SK-N-SH (cell line): ENCODE measurements at regions not wholly inside any gene's neighbourhood (a gene's known extent, or its start where the extent isn't known, plus 50 kb on each side); places are given as distances from the start of the nearest gene placed in this dataset.
A peak's percentile ranks its signal among the peaks of the same experiment; 100 is the strongest.

ENCODE experiments used
- CTCF ChIA-PET: fragments of 300-600, 350-600 bp; formaldehyde crosslinking; extraction: SDS; loops from one replicate; lab custom pipeline; 2021; lab: Yijun Ruan, JAX
- POLR2A ChIA-PET: fragments of 350-600 bp; sonication (Branson Sonifier 250); formaldehyde crosslinking; extraction: SDS; loops from one replicate; lab custom pipeline; 2020; ENCODE audit warnings: antibody characterized with exemption, inconsistent platforms; lab: Yijun Ruan, JAX
- DNase-seq: peaks from one replicate; pipeline ENCODE4 v3.0.0; 2012
- H2AFZ ChIP-seq: fragments of 200-600 bp; sonication (generic); 2 replicates; pipeline ENCODE4 v1.8.1; 2016; ENCODE audit warnings: antibody characterized with exemption, mild to moderate bottlenecking, low read depth
- H3F3A ChIP-seq: fragments of 200-600 bp; sonication (generic); replicated peaks from 2 replicates; pipeline ENCODE3; 2016; ENCODE audit warnings: antibody characterized with exemption, mild to moderate bottlenecking; ENCODE audit not compliant: insufficient read depth
- H3K27ac ChIP-seq, 2 experiments: fragments of 200-500 bp in 1 of 2; fragments of 200-600 bp in 1 of 2; sonication (Bioruptor generic) in 1 of 2; sonication (generic), shearing (Covaris generic) in 1 of 2; 2 replicates each; pipeline versions ENCODE4 v1.5.1 to v1.6.1; 2014 to 2016; ENCODE audit warnings: low read depth in 2 of 2, inconsistent platforms in 1 of 2, low read length in 1 of 2, mild to moderate bottlenecking in 1 of 2, mixed read lengths in 1 of 2
- H3K27me3 ChIP-seq: fragments of 200-600 bp; sonication (generic), shearing (Covaris generic); 2 replicates; pipeline ENCODE4 v1.6.1; 2016; ENCODE audit warnings: mixed run types; ENCODE audit not compliant: insufficient read depth
- H3K36me3 ChIP-seq, 2 experiments: fragments of 200-500 bp in 1 of 2; fragments of 200-600 bp in 1 of 2; sonication (Bioruptor generic) in 1 of 2; sonication (generic) in 1 of 2; replicated peaks in 1 of 2; 2 replicates each; pipeline versions ENCODE3 to v1.5.1; 2014 to 2016; ENCODE audit warnings: low read length in 1 of 2, mild to moderate bottlenecking in 1 of 2; ENCODE audit not compliant: insufficient read depth in 2 of 2, control insufficient read depth in 1 of 2
- H3K4me1 ChIP-seq, 2 experiments: fragments of 200-500 bp in 1 of 2; fragments of 200-600 bp in 1 of 2; sonication (Bioruptor generic) in 1 of 2; sonication (generic), shearing (Covaris generic) in 1 of 2; 2 replicates each; pipeline versions ENCODE4 v1.5.1 to v1.6.1; 2014 to 2016; ENCODE audit warnings: low read depth in 1 of 2, low read length in 1 of 2, mixed run types in 1 of 2; ENCODE audit not compliant: insufficient read depth in 2 of 2, control insufficient read depth in 1 of 2
- H3K4me2 ChIP-seq: fragments of 200-600 bp; sonication (generic), shearing (Covaris generic); 2 replicates; pipeline ENCODE4 v1.6.1; 2017; ENCODE audit warnings: mixed run types
- H3K4me3 ChIP-seq, 2 experiments: fragments of 200-500 bp in 1 of 2; fragments of 200-600 bp in 1 of 2; sonication (Bioruptor generic) in 1 of 2; sonication (generic), shearing (Covaris generic) in 1 of 2; 2 replicates each; pipeline versions ENCODE4 v1.5.1 to v1.8.1; 2014 to 2016; ENCODE audit warnings: low read depth in 2 of 2, inconsistent platforms in 1 of 2, low read length in 1 of 2, mild to moderate bottlenecking in 1 of 2, mixed read lengths in 1 of 2, moderate library complexity in 1 of 2
- H3K79me2 ChIP-seq: fragments of 200-600 bp; sonication (generic); 2 replicates; pipeline ENCODE4 v1.8.1; 2017; ENCODE audit warnings: mild to moderate bottlenecking; ENCODE audit not compliant: insufficient read depth
- H3K9ac ChIP-seq: fragments of 200-600 bp; sonication (generic); 2 replicates; pipeline ENCODE4 v1.6.1; 2017; ENCODE audit warnings: mixed run types
- H3K9me2 ChIP-seq: fragments of 200-600 bp; sonication (generic); 2 replicates; pipeline ENCODE4 v1.6.1; 2017; ENCODE audit warnings: mixed run types
- H3K9me3 ChIP-seq: fragments of 200-600 bp; sonication (generic); 2 replicates; pipeline ENCODE4 v1.6.1; 2017; ENCODE audit warnings: mixed run types, mild to moderate bottlenecking, moderate library complexity
- H4K20me1 ChIP-seq: fragments of 200-600 bp; sonication (generic); 2 replicates; pipeline ENCODE4 v1.6.1; 2017; ENCODE audit warnings: mild to moderate bottlenecking, mixed run types; ENCODE audit not compliant: insufficient read depth
- CHD2 ChIP-seq: fragments of 150-350 bp; IDR thresholded peaks from 2 replicates; pipeline ENCODE4 v1.6.1; 2018; ENCODE audit warnings: low read length; ENCODE audit not compliant: partially characterized antibody
- CTCF ChIP-seq: fragments of 200-600 bp; sonication (generic); IDR thresholded peaks from 2 replicates; pipeline ENCODE4 v1.6.1; 2017; ENCODE audit warnings: antibody characterized with exemption, mild to moderate bottlenecking, moderate library complexity
- ELF1 ChIP-seq: IDR thresholded peaks from 2 replicates; pipeline ENCODE4 v1.4.0; 2012
- EZH2phosphoT487 ChIP-seq: fragments of 200-600 bp; sonication (generic); IDR thresholded peaks from 2 replicates; pipeline ENCODE4 v1.6.1; 2017; ENCODE audit warnings: low read depth, mixed run types, mild to moderate bottlenecking, antibody characterized with exemption, moderate library complexity, borderline replicate concordance
- FOSL2 ChIP-seq: IDR thresholded peaks from 2 replicates; pipeline ENCODE4 v1.4.0; 2012; ENCODE audit warnings: low read depth, mild to moderate bottlenecking, moderate library complexity, borderline replicate concordance
- FOXM1 ChIP-seq: IDR thresholded peaks from 2 replicates; pipeline ENCODE4 v1.4.0; 2012; ENCODE audit warnings: low read depth, mild to moderate bottlenecking
- IRF3 ChIP-seq: fragments of 150-350 bp; IDR thresholded peaks from 2 replicates; pipeline ENCODE4 v1.6.1; 2016; ENCODE audit warnings: mild to moderate bottlenecking, low read depth, low read length
- JUND ChIP-seq: IDR thresholded peaks from 2 replicates; pipeline ENCODE4 v1.4.0; 2012
- MAX ChIP-seq: IDR thresholded peaks from 2 replicates; pipeline ENCODE4 v1.4.0; 2012; ENCODE audit warnings: low read depth
- MEF2A ChIP-seq: IDR thresholded peaks from 2 replicates; pipeline ENCODE4 v1.4.0; 2012; ENCODE audit warnings: low read depth, borderline replicate concordance
- PBX3 ChIP-seq: IDR thresholded peaks from 2 replicates; pipeline ENCODE4; 2012
- RFX5 ChIP-seq: IDR thresholded peaks from 2 replicates; pipeline ENCODE4 v1.6.1; 2012; ENCODE audit warnings: mild to moderate bottlenecking, improper control_type of control experiment, low read length
- SMC3 ChIP-seq: IDR thresholded peaks from 2 replicates; pipeline ENCODE4 v1.6.1; 2012; ENCODE audit warnings: low read depth, low read length, improper control_type of control experiment
- TAF1 ChIP-seq: IDR thresholded peaks from 2 replicates; pipeline ENCODE4 v1.6.1; 2012; ENCODE audit warnings: low read depth, mild to moderate bottlenecking, low read length, moderate library complexity, borderline replicate concordance
- USF1 ChIP-seq: IDR thresholded peaks from 2 replicates; pipeline ENCODE4 v1.4.0; 2012; ENCODE audit warnings: low read depth, borderline replicate concordance
- USF2 ChIP-seq: fragments of 150-350 bp; IDR thresholded peaks from 2 replicates; pipeline ENCODE4 v1.6.1; 2017; ENCODE audit warnings: antibody characterized with exemption, low read length, low read depth, borderline replicate concordance
- YY1 ChIP-seq: IDR thresholded peaks from 2 replicates; pipeline ENCODE4 v1.4.0; 2012; ENCODE audit warnings: low read depth, mild to moderate bottlenecking
- WGBS: methylation state at CpG from one replicate; pipeline ENCODE4 v1.1.6; 2017; ENCODE audit warnings: low lambda C conversion rate; 5-methylcytosine and 5-hydroxymethylcytosine counted together

GRCh38 chr2:66700677-66701066 is 265.7 kb downstream of the MEIS1 start:
- no peaks in the 10 kb centered on the region for H3K27me3 ChIP-seq
- H3K4me2 ChIP-seq: no peak overlapping the region
- WGBS: 65% methylated on average over 3 of the region's 3 CpGs
- H3K4me1 ChIP-seq: peaks cover 0 to 22% of the 10 kb centered on the region in 2 experiments; a peak in 3 of 4 replicates
- DNase-seq: no peak
- H3K36me3 ChIP-seq: no peaks in the 10 kb centered on the region
- H2AFZ ChIP-seq: no peak overlapping the region
- POLR2A ChIA-PET: interaction anchor here (1.8 kb wide), 1 partner anchor 268 kb away, joined by 4 read pairs; no protein-coding TSS in a partner anchor
- no peaks in the 10 kb centered on the region for H3K79me2 ChIP-seq
- H3K9ac ChIP-seq: no peak overlapping the region
- no peak for TF ChIP-seq FOSL2
- no peak for TF ChIP-seq CTCF
- TF ChIP-seq JUND: no peak
- no peak for TF ChIP-seq ELF1
- TF ChIP-seq EZH2phosphoT487: no peak
- no peak for TF ChIP-seq MEF2A
- no peak for TF ChIP-seq IRF3
- no peak for TF ChIP-seq CHD2
- TF ChIP-seq, all 33 proteins: peak for 0
- no peaks in the 10 kb centered on the region for H3K9me3 ChIP-seq
- no peaks in the 10 kb centered on the region for H3F3A ChIP-seq
- H4K20me1 ChIP-seq: no peaks in the 10 kb centered on the region
- CTCF ChIA-PET: interaction anchor here (0.9 to 1.8 kb wide), 5 partner anchors 9 to 1330 kb away, joined by 3 to 8 read pairs (median 3); no protein-coding TSS in a partner anchor
- peak overlapping the region in 1 of 2 experiments; percentile 79; a peak in 1 of 4 replicates for H3K27ac ChIP-seq
- H3K4me3 ChIP-seq: no peak overlapping the region
- no peaks in the 10 kb centered on the region for H3K9me2 ChIP-seq

- no peaks in the 10 kb centered on the region for H3K9me3 ChIP-seq
- ChIA-PET POLR2A (no interaction called here), CTCF (interaction anchor here (1.1 to 1.5 kb wide), 3 partner anchors 14 to 1330 kb away, joined by 3 read pairs; no protein-coding TSS in a partner anchor)
- H3K27me3 ChIP-seq: no peaks in the 10 kb centered on the region
- H2AFZ ChIP-seq: no peak overlapping the region
- DNase-seq: no peak
- no peaks in the 10 kb centered on the region for H3K79me2 ChIP-seq
- H3K4me3 ChIP-seq: no peak overlapping the region
- WGBS: 68% methylated on average over 2 of the region's 2 CpGs
- no peak overlapping the region for H3K4me2 ChIP-seq
- H3K9me2 ChIP-seq: no peaks in the 10 kb centered on the region
- no peak overlapping the region for H3K9ac ChIP-seq
- no peaks in the 10 kb centered on the region for H4K20me1 ChIP-seq
- H3K4me1 ChIP-seq: peaks cover 0 to 22% of the 10 kb centered on the region in 2 experiments; a peak in 3 of 4 replicates
- H3K27ac ChIP-seq: no peak overlapping the region; a peak in 1 of 4 replicates
- H3F3A ChIP-seq: no peaks in the 10 kb centered on the region
- no peaks in the 10 kb centered on the region for H3K36me3 ChIP-seq
- TF ChIP-seq CTCF (no peak), PBX3 (no peak), JUND (no peak), YY1 (no peak), USF2 (no peak), RFX5 (no peak), FOXM1 (no peak), SMC3 (no peak), MEF2A (no peak), TAF1 (no peak), IRF3 (no peak), USF1 (no peak), MAX (no peak)
Observed at GRCh38 chr2:66701251-66701650, 266.3 kb downstream of the MEIS1 start.
